CD4-positive, alpha-beta T cell treated with Interleukin-6 for 4 hours (primary cell): ENCODE measurements at regions not wholly inside any gene's neighbourhood (a gene's known extent, or its start where the extent isn't known, plus 50 kb on each side); places are given as distances from the start of the nearest gene placed in this dataset.
"Not testable (repeated sequence)": the region's sequence is repeated elsewhere in the genome, so short reads cannot be mapped to it uniquely, and the experiment has no call there.

Source experiments
- DNase-seq: peaks from one replicate; pipeline ENCODE4 v3.0.0-alpha.2; 2020; ENCODE audit warnings: mixed read lengths

GRCh38 chr1:88519156-88519555 lies 164.9 kb upstream of the PKN2 start:
- no peak for DNase-seq

GRCh38 chr1:88523854-88524528 lies 160.1 kb upstream of the PKN2 start:
- no peak for DNase-seq

GRCh38 chr1:88526456-88526855 lies 157.6 kb upstream of the PKN2 start:
- no peak for DNase-seq

- DNase-seq, result no peak
Observed at GRCh38 chr1:88528792-88529191, 155.3 kb upstream of the PKN2 start.

GRCh38 chr1:88529581-88529980 lies 154.5 kb upstream of the PKN2 start:
- no peak for DNase-seq

- DNase-seq, result no peak
Observed at GRCh38 chr1:88530246-88530645, 153.8 kb upstream of the PKN2 start.

GRCh38 chr1:88537787-88538186 lies 146.3 kb upstream of the PKN2 start:
- no peak for DNase-seq

- no peak for DNase-seq
Observed at GRCh38 chr1:88538222-88538899, 145.7 kb upstream of the PKN2 start.

- DNase-seq, result no peak
Observed at GRCh38 chr1:88540255-88540654, 143.8 kb upstream of the PKN2 start.

- no peak for DNase-seq
Observed at GRCh38 chr1:88541596-88541995, 142.5 kb upstream of the PKN2 start.

GRCh38 chr1:88544195-88544594 lies 139.9 kb upstream of the PKN2 start:
- no peak for DNase-seq

GRCh38 chr1:88549536-88549935 lies 134.5 kb upstream of the PKN2 start:
- DNase-seq, result no peak

- DNase-seq, result no peak
Observed at GRCh38 chr1:88552226-88552625, 131.8 kb upstream of the PKN2 start.

- no peak for DNase-seq
Observed at GRCh38 chr1:88557014-88557413, 127.1 kb upstream of the PKN2 start.

GRCh38 chr1:88560621-88561020 lies 123.5 kb upstream of the PKN2 start:
- no peak for DNase-seq

- no peak for DNase-seq
Observed at GRCh38 chr1:88562991-88563390, 121.1 kb upstream of the PKN2 start.

GRCh38 chr1:88566615-88567387 lies 117.3 kb upstream of the PKN2 start:
- DNase-seq, result no peak

- no peak for DNase-seq
Observed at GRCh38 chr1:88571506-88571905, 112.6 kb upstream of the PKN2 start.

- DNase-seq, result no peak
Observed at GRCh38 chr1:88579598-88579997, 104.5 kb upstream of the PKN2 start.

GRCh38 chr1:88581703-88582102 lies 102.4 kb upstream of the PKN2 start:
- DNase-seq, result no peak

GRCh38 chr1:88593358-88593757 lies 90.7 kb upstream of the PKN2 start:
- DNase-seq, result no peak

- DNase-seq, result no peak
Observed at GRCh38 chr1:88595355-88596002, 88.6 kb upstream of the PKN2 start.

GRCh38 chr1:88597973-88598372 lies 86.1 kb upstream of the PKN2 start:
- not testable (repeated sequence) for DNase-seq
